Ishikawa (cell line): ENCODE measurements at regions not wholly inside any gene's neighbourhood (a gene's known extent, or its start where the extent isn't known, plus 50 kb on each side); places are given as distances from the start of the nearest gene placed in this dataset.

Experiments used
- CEBPB ChIP-seq: IDR thresholded peaks from 2 replicates; pipeline ENCODE4 v1.6.1; 2012
- CREB1 ChIP-seq: IDR thresholded peaks from 2 replicates; pipeline ENCODE4 v1.6.1; 2012; ENCODE audit warnings: low read depth
- EGR1 ChIP-seq: IDR thresholded peaks from 2 replicates; pipeline ENCODE4 v1.6.1; 2012
- EP300 ChIP-seq: IDR thresholded peaks from 2 replicates; pipeline ENCODE4 v1.6.1; 2012; ENCODE audit warnings: borderline replicate concordance
- FOXM1 ChIP-seq: IDR thresholded peaks from 2 replicates; pipeline ENCODE4 v1.6.1; 2012; ENCODE audit warnings: low read depth, borderline replicate concordance
- NFIC ChIP-seq: IDR thresholded peaks from 2 replicates; pipeline ENCODE4 v1.6.1; 2012
- RAD21 ChIP-seq: IDR thresholded peaks from 2 replicates; pipeline ENCODE4 v1.6.1; 2012; ENCODE audit warnings: low read depth
- TAF1 ChIP-seq: IDR thresholded peaks from 2 replicates; pipeline ENCODE4 v1.6.1; 2012; ENCODE audit warnings: low read depth, mild to moderate bottlenecking
- TCF12 ChIP-seq: IDR thresholded peaks from 2 replicates; pipeline ENCODE4 v1.6.1; 2012; ENCODE audit warnings: low read depth
- TEAD4 ChIP-seq: IDR thresholded peaks from 2 replicates; pipeline ENCODE4 v1.6.1; 2012
- YY1 ChIP-seq: IDR thresholded peaks from 2 replicates; pipeline ENCODE4 v1.6.1; 2012; ENCODE audit warnings: low read depth
- ZBTB7A ChIP-seq: IDR thresholded peaks from 2 replicates; pipeline ENCODE4 v1.6.1; 2012; ENCODE audit warnings: low read depth
- TF ChIP-seq, protein P1 (sequence below): IDR thresholded peaks from 2 replicates; pipeline ENCODE4 v1.6.1; 2012; ENCODE audit warnings: low read depth, mild to moderate bottlenecking
- TF ChIP-seq, protein P2 (sequence below): IDR thresholded peaks from 2 replicates; pipeline ENCODE4 v1.6.1; 2012
- TF ChIP-seq, protein P3 (sequence below): IDR thresholded peaks from 2 replicates; pipeline ENCODE4 v1.6.1; 2012

DNA sequence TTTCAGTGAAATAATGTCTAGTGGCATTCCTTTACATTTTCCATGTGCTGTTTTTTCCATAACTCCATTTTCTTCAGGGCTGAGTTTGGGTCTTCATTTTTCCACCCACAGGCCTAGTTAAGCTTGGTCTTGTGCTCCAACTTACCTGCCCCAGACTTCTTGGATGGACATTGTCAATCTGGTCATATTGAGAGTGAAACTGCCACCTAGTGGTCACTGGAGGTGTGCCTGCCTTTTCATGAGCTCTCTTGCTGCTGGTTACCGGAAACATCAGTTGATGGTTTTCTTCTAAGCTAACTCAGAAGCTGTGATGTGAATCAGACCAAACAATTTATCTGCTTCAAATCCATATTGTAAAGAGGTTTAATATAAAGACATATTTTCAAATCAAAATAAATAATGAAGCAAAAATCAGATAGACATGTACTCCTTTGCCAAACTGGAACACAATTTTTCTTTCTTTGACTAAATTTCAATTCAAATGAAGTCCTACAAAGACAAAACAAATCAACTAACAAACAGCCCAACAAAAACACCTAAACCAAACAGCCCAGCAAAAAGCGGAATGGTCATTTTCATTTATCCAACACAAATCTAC is 135.1 kb upstream of the RASGRP1 start:
- TF ChIP-seq, protein P1, sequence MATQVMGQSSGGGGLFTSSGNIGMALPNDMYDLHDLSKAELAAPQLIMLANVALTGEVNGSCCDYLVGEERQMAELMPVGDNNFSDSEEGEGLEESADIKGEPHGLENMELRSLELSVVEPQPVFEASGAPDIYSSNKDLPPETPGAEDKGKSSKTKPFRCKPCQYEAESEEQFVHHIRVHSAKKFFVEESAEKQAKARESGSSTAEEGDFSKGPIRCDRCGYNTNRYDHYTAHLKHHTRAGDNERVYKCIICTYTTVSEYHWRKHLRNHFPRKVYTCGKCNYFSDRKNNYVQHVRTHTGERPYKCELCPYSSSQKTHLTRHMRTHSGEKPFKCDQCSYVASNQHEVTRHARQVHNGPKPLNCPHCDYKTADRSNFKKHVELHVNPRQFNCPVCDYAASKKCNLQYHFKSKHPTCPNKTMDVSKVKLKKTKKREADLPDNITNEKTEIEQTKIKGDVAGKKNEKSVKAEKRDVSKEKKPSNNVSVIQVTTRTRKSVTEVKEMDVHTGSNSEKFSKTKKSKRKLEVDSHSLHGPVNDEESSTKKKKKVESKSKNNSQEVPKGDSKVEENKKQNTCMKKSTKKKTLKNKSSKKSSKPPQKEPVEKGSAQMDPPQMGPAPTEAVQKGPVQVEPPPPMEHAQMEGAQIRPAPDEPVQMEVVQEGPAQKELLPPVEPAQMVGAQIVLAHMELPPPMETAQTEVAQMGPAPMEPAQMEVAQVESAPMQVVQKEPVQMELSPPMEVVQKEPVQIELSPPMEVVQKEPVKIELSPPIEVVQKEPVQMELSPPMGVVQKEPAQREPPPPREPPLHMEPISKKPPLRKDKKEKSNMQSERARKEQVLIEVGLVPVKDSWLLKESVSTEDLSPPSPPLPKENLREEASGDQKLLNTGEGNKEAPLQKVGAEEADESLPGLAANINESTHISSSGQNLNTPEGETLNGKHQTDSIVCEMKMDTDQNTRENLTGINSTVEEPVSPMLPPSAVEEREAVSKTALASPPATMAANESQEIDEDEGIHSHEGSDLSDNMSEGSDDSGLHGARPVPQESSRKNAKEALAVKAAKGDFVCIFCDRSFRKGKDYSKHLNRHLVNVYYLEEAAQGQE, result no peak
- peak; percentile 52 for TF ChIP-seq RAD21

DNA sequence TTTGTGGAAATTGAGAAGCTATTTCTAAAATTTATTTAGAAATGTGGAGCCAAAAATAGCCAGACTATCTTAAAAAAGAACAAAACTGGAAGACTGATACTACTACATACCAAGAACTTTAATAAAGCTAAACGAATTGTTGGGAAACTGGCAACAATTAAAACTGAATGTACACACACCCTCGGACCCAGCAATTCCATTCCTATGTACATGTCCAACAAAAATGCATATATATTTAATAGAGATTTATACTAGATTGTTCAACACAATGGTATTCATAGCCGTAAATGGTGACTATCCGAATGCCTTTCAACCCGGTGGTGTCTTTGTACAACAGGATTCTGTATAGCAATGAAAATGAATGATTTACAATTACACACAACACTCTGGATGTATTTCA is 136.5 kb upstream of the RASGRP1 start:
- no peak for TF ChIP-seq CEBPB

DNA sequence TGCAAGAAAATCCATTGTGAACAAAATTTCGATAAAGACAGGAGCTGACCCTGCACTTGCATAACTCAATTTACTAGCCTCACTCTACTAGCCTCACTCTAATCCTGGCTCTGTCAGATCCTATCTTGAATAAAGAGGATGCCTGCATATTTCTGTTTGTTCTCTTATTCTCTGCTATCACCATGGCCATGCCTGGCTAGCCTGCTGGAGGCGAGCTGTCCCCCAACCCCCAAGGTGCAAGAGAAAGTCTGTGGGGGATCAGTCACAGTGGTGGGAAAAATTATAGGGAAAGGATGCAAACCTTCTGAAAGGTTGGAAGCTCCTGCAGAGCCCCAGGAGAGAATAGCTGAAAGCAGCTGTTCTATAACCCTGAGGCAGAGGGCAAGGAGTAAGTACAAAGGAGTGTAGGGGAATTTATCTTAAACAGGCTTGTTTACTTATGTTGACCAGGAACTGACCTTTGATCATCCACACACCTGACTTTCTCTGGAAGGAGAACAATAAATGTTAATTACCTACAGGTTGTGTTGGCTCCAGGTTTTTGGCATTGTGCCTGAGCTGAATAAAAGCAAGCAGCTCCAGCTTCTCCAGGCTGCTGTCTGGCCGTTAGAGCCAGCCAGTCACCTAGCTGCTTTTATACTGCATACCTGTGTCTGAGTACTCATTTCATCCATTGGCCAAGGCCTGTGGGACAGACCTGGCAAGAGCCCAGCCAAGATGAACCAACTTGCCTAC is 137.7 kb upstream of the RASGRP1 start:
- TF ChIP-seq, protein P1, result no peak
- peak; percentile 70 for TF ChIP-seq NFIC

DNA sequence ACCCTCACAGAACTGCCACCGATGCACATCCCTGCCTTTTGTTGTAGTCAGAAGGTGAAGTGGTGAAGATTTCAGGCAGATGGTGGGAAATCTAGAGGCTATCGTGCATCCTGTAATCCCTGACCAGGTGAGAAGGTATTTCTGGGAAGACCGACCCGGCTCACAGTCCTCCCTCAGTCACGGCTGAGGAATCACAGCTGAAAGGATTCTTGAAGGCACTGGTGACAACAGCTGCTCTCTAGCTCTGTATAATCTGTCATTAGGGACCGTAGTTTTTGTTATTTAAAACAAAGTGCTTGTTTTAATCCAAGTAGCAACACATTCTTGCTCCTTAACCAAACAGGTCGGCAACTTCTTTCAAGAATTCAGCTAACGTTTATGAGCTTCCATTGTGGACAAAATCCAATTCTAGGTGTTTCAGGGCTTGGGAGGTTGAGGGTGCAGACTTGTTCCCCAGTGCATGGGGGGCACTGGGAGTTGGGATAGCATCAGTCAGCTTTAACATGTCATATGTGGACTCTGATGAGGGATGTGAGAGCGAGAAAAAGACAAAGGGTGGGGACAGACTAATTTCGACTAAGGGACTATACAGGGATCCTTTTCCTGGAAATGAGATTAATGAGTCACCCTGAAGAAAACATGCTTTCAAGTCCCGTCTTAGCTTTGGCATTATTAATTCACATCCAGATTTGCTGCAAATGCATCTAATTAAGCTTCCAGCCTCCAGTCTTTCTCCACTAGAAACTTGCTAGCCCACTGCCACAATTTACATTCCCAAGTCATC is 141.0 kb upstream of the RASGRP1 start:
- TF ChIP-seq, protein P2, sequence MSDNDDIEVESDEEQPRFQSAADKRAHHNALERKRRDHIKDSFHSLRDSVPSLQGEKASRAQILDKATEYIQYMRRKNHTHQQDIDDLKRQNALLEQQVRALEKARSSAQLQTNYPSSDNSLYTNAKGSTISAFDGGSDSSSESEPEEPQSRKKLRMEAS, result no peak
- TF ChIP-seq FOXM1 (no peak), TEAD4 (no peak), TCF12 (no peak), NFIC (no peak), EGR1 (no peak)
- TF ChIP-seq, protein P1, result no peak

DNA sequence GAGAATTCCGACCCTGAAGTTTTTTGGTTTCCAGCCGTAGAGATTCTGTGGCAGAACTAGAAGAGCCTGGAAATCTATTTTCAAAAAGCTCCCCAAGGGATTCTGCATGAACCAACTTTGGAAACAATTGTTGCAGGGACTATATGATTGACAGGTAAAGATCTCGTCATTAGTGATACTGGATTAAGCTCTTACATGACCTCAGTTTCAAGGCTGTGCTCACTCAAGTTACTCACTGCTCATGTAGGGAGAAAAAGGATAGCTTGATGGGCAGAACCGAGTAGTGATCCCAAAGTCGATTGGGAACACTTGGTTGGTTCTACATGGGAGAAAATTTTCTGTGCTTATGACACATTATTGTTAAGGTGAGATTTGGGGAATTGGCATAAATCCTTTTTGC is 142.3 kb upstream of the RASGRP1 start:
- TF ChIP-seq NFIC, result no peak
- no peak for TF ChIP-seq EGR1
- TF ChIP-seq TAF1, result no peak
- TF ChIP-seq, protein P2, result no peak
- TF ChIP-seq CREB1, result no peak
- TF ChIP-seq FOXM1, result no peak
- no peak for TF ChIP-seq TEAD4
- no peak for TF ChIP-seq YY1
- TF ChIP-seq RAD21, result no peak
- TF ChIP-seq ZBTB7A, result no peak
- TF ChIP-seq TCF12, result no peak
- no peak for TF ChIP-seq EP300
- TF ChIP-seq, protein P1, result no peak
- TF ChIP-seq CEBPB, result no peak
- TF ChIP-seq, protein P3, sequence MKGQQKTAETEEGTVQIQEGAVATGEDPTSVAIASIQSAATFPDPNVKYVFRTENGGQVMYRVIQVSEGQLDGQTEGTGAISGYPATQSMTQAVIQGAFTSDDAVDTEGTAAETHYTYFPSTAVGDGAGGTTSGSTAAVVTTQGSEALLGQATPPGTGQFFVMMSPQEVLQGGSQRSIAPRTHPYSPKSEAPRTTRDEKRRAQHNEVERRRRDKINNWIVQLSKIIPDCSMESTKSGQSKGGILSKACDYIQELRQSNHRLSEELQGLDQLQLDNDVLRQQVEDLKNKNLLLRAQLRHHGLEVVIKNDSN, result no peak
